ENCODE measurements at regions not wholly inside any gene's neighbourhood (a gene's known extent, or its start where the extent isn't known, plus 50 kb on each side); places are given as distances from the start of the nearest gene placed in this dataset.

DNA sequence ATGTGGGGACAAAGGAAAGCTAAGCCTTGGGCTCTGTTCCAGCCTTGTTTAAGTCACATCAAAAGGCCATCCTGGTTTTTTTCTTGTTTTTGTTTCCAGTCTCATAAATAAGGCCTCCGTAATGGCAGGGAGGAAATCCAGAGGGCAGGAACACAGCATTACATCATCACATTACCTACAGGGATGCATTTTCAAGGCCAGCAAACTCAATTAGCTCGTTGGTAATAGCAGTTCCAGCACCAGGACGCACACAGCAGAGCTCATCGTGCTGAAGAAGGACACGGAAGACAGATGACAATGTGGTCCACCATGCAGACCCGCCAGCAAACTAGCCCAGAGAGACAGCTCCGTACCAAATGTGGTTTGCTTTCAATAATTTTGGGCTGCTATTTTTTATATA is 1209.2 kb downstream of the TYW1 start:
- TF ChIP-seq, protein P1, sequence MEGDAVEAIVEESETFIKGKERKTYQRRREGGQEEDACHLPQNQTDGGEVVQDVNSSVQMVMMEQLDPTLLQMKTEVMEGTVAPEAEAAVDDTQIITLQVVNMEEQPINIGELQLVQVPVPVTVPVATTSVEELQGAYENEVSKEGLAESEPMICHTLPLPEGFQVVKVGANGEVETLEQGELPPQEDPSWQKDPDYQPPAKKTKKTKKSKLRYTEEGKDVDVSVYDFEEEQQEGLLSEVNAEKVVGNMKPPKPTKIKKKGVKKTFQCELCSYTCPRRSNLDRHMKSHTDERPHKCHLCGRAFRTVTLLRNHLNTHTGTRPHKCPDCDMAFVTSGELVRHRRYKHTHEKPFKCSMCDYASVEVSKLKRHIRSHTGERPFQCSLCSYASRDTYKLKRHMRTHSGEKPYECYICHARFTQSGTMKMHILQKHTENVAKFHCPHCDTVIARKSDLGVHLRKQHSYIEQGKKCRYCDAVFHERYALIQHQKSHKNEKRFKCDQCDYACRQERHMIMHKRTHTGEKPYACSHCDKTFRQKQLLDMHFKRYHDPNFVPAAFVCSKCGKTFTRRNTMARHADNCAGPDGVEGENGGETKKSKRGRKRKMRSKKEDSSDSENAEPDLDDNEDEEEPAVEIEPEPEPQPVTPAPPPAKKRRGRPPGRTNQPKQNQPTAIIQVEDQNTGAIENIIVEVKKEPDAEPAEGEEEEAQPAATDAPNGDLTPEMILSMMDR (IDR thresholded peaks at IDR 0.05; ENCODE audit: low read depth, low read length, poor library complexity, severe bottlenecking) = no peak
- TF ChIP-seq EZH2phosphoT487 (IDR thresholded peaks at IDR 0.05; ENCODE audit: borderline replicate concordance, low read length) = no peak

All from DOHH2 (cell line).